Liver (tissue), 2 donors: ENCODE measurements at regions not wholly inside any gene's neighbourhood (a gene's known extent, or its start where the extent isn't known, plus 50 kb on each side); places are given as distances from the start of the nearest gene placed in this dataset.

ENCODE experiments used
- FOXA1 ChIP-seq: IDR thresholded peaks from 2 replicates; pipeline ENCODE4 v1.6.1; 2016; ENCODE audit warnings: antibody characterized with exemption
- YY1 ChIP-seq: IDR thresholded peaks from 2 replicates; pipeline ENCODE4 v1.6.1; 2016; ENCODE audit warnings: antibody characterized with exemption, mild to moderate bottlenecking
- TF ChIP-seq, protein P1 (sequence below): fragments of 150-350 bp; IDR thresholded peaks from 2 replicates; pipeline ENCODE4 v1.5.1; 2017; ENCODE audit warnings: improper control_type of control experiment, low read depth, low read length; ENCODE audit not compliant: missing input control
- donor health status: healthy.

- TF ChIP-seq, protein P1, sequence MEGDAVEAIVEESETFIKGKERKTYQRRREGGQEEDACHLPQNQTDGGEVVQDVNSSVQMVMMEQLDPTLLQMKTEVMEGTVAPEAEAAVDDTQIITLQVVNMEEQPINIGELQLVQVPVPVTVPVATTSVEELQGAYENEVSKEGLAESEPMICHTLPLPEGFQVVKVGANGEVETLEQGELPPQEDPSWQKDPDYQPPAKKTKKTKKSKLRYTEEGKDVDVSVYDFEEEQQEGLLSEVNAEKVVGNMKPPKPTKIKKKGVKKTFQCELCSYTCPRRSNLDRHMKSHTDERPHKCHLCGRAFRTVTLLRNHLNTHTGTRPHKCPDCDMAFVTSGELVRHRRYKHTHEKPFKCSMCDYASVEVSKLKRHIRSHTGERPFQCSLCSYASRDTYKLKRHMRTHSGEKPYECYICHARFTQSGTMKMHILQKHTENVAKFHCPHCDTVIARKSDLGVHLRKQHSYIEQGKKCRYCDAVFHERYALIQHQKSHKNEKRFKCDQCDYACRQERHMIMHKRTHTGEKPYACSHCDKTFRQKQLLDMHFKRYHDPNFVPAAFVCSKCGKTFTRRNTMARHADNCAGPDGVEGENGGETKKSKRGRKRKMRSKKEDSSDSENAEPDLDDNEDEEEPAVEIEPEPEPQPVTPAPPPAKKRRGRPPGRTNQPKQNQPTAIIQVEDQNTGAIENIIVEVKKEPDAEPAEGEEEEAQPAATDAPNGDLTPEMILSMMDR, result no peak
- no peak for TF ChIP-seq FOXA1
- TF ChIP-seq YY1, result no peak
Measured at GRCh38 chr4:135368831-135369230, 1167.2 kb upstream of the PABPC4L start.
